HEK293T (cell line): ENCODE measurements at regions not wholly inside any gene's neighbourhood (a gene's known extent, or its start where the extent isn't known, plus 50 kb on each side); places are given as distances from the start of the nearest gene placed in this dataset.

Source experiments
- ARNT ChIP-seq: fragments of 450-650 bp; IDR thresholded peaks from 2 replicates; pipeline ENCODE4 v1.6.1; 2017; ENCODE audit warnings: mild to moderate bottlenecking
- BHLHE40 ChIP-seq: fragments of 450-650 bp; IDR thresholded peaks from 2 replicates; pipeline ENCODE4 v1.6.1; 2016; ENCODE audit warnings: mild to moderate bottlenecking, moderate library complexity, borderline replicate concordance
- CTBP1 ChIP-seq: fragments of 450-650 bp; IDR thresholded peaks from 2 replicates; pipeline ENCODE4 v1.6.1; 2016; ENCODE audit warnings: borderline replicate concordance
- FOXA1 ChIP-seq: fragments of 450-650 bp; IDR thresholded peaks from 2 replicates; pipeline ENCODE4 v1.6.1; 2016; ENCODE audit warnings: mild to moderate bottlenecking
- FOXK2 ChIP-seq: fragments of 450-650 bp; IDR thresholded peaks from 2 replicates; pipeline ENCODE4 v1.6.1; 2016; ENCODE audit warnings: mild to moderate bottlenecking
- FOXM1 ChIP-seq: fragments of 450-650 bp; IDR thresholded peaks from 2 replicates; pipeline ENCODE4 v1.6.1; 2017; ENCODE audit warnings: mild to moderate bottlenecking, borderline replicate concordance
- HDGF ChIP-seq: fragments of 450-650 bp; IDR thresholded peaks from 2 replicates; pipeline ENCODE4 v1.6.1; 2017; ENCODE audit warnings: antibody characterized with exemption, borderline replicate concordance
- L3MBTL2 ChIP-seq: fragments of 450-650 bp; conservative IDR thresholded peaks from 2 replicates; pipeline ENCODE4 v1.6.1; 2016; ENCODE audit warnings: mild to moderate bottlenecking
- NFRKB ChIP-seq: fragments of 450-650 bp; IDR thresholded peaks from 2 replicates; pipeline ENCODE4 v1.6.1; 2016; ENCODE audit warnings: mild to moderate bottlenecking, moderate library complexity
- PKNOX1 ChIP-seq: fragments of 450-650 bp; IDR thresholded peaks from 2 replicates; pipeline ENCODE4 v1.6.1; 2016
- SP1 ChIP-seq: fragments of 450-650 bp; IDR thresholded peaks from 2 replicates; pipeline ENCODE4 v1.6.1; 2017
- SUZ12 ChIP-seq: fragments of 450-650 bp; IDR thresholded peaks from 2 replicates; pipeline ENCODE4 v1.6.1; 2016; ENCODE audit warnings: mild to moderate bottlenecking
- TARDBP ChIP-seq: fragments of 450-650 bp; IDR thresholded peaks from 2 replicates; pipeline ENCODE4 v1.6.1; 2016
- ZNF384 ChIP-seq: fragments of 450-650 bp; IDR thresholded peaks from 2 replicates; pipeline ENCODE4 v1.6.1; 2016

- no peak for TF ChIP-seq FOXM1
- no peak for TF ChIP-seq FOXA1
- no peak for TF ChIP-seq ARNT
- TF ChIP-seq NFRKB = no peak
- TF ChIP-seq SP1 = no peak
- TF ChIP-seq CTBP1 = no peak
- TF ChIP-seq FOXK2 = no peak
- no peak for TF ChIP-seq PKNOX1
- no peak for TF ChIP-seq ZNF384
- no peak for TF ChIP-seq L3MBTL2
- TF ChIP-seq TARDBP = no peak
- TF ChIP-seq SUZ12 = no peak
- no peak for TF ChIP-seq BHLHE40
- no peak for TF ChIP-seq HDGF
These were observed 565.5 kb downstream of the BRD1 start for GRCh38 chr22:49262167-49262566.
